ENCODE measurements at regions not wholly inside any gene's neighbourhood (a gene's known extent, or its start where the extent isn't known, plus 50 kb on each side); places are given as distances from the start of the nearest gene placed in this dataset.

- Histone ChIP-seq H3K27ac (no peak overlapping the region), H3K4me3 (no peak overlapping the region), H3K4me1 (no peaks in the 10 kb centered on the region), H3K36me3 (no peaks in the 10 kb centered on the region), H3K9me3 (no peaks in the 10 kb centered on the region), H3K27me3 (no peaks in the 10 kb centered on the region)
- DNase-seq (no peak), ATAC-seq (no peak)
- intact Hi-C loops (cut with DNase I): no loop called here
- no peak for TF ChIP-seq CTCF (IDR thresholded peaks at IDR 0.05)
These were observed 78.2 kb upstream of the FAM3C start for GRCh38 chr7:121474301-121474673.

GRCh38 chr7:121473645-121474300, 77.7 kb upstream of the FAM3C start:
- H3K4me3 ChIP-seq: no peak overlapping the region
- no peaks in the 10 kb centered on the region for H3K4me1 ChIP-seq
- no peak overlapping the region for H3K27ac ChIP-seq
- ATAC-seq: no peak
- H3K27me3 ChIP-seq: no peaks in the 10 kb centered on the region
- no peaks in the 10 kb centered on the region for H3K9me3 ChIP-seq
- no peaks in the 10 kb centered on the region for H3K36me3 ChIP-seq
- no peak for TF ChIP-seq CTCF (IDR thresholded peaks at IDR 0.05)
- intact Hi-C loops (cut with DNase I): no loop called here
- no peak for DNase-seq

DNA sequence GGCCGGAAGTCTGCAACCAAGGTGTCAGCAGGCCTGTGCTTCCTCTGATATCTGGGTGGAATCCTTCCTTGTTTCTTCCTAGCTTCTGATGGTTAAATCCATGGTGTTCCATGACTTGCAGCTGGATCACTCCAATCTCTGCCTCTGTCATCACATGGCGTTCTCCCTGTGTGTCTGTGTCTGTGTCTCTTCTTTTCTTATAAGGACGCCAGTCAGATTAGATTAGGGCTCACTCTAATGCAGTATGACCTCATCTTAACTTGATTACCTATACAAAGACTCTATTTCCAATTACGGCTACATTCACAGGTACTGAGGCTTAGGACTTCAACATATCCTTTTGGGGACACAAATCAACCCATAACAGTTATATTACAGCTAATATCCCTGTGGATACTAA, 70.3 kb upstream of the FAM3C start:
- no peak for ATAC-seq
- intact Hi-C loops (cut with DNase I): no loop called here
- no peaks in the 10 kb centered on the region for H3K4me1 ChIP-seq
- H3K36me3 ChIP-seq: no peaks in the 10 kb centered on the region
- H3K9me3 ChIP-seq: no peaks in the 10 kb centered on the region
- H3K27me3 ChIP-seq: no peaks in the 10 kb centered on the region
- DNase-seq: no peak
- H3K27ac ChIP-seq: no peak overlapping the region
- no peak overlapping the region for H3K4me3 ChIP-seq
- TF ChIP-seq CTCF (IDR thresholded peaks at IDR 0.05): no peak

DNA sequence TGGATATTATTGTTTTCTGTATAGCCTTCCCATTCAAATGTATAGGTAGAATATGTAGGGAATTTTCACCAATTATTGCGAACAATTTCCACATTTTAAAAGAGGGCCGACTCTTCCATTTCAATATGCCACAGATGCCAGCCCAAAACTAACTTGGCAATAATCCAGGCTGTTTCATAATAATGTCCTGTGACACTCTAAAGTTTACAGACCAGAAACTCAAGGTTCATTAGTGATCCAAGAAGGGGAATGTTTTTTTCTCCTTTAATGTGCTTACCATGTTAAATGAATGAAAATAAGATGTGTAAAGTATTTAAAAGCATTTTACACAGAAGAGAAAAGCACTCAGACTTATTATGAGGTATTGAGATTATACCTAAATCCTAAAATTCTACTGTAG, 63.0 kb upstream of the FAM3C start:
- Histone ChIP-seq H3K27ac (no peak overlapping the region), H3K36me3 (no peaks in the 10 kb centered on the region), H3K9me3 (no peaks in the 10 kb centered on the region), H3K27me3 (no peaks in the 10 kb centered on the region), H3K4me3 (no peak overlapping the region), H3K4me1 (no peaks in the 10 kb centered on the region)
- intact Hi-C loops (cut with DNase I): no loop called here
- DNase-seq: no peak
- no peak for TF ChIP-seq CTCF (IDR thresholded peaks at IDR 0.05)
- ATAC-seq: no peak

DNA sequence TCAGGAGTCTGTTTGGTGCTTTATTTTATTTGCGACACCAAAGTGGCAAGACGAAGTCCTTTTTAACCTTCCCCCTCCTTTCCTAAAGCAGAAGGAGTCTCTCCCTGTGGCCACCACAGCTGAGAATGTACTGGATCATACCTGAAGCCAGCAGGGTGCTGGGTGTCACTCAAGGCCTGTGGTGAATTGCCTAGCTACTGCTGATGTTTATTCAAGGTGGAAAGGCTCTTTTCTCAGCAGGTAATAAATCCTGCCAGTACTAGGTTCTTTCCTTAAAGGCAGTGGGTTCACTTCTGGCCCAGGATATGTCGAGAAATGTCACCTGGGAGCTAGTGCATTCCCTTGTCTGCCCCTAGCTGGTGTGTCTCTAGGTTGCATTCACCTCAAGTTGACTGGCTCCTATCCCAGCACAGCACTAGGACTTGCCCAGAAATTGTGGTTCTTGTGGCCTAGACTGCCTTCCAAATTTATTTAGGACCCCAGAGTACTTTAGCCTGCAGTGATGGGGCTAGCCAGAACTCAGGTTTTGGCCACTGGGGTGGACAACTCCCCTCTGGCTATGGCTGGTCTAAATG, 60.8 kb upstream of the FAM3C start:
- DNase-seq (no peak), ATAC-seq (no peak)
- H3K4me1 ChIP-seq: no peaks in the 10 kb centered on the region
- no peaks in the 10 kb centered on the region for H3K9me3 ChIP-seq
- intact Hi-C loops (cut with DNase I): no loop called here
- no peak overlapping the region for H3K27ac ChIP-seq
- H3K4me3 ChIP-seq: no peak overlapping the region
- H3K27me3 ChIP-seq: no peaks in the 10 kb centered on the region
- no peaks in the 10 kb centered on the region for H3K36me3 ChIP-seq
- TF ChIP-seq CTCF (IDR thresholded peaks at IDR 0.05): no peak
